HepG2 (cell line): ENCODE measurements at regions not wholly inside any gene's neighbourhood (a gene's known extent, or its start where the extent isn't known, plus 50 kb on each side); places are given as distances from the start of the nearest gene placed in this dataset.

Experiments used
- ATAC-seq: fragments of 200-7000 bp; cut with Tn5 transposase; 3 replicates; pipeline ENCODE4 v1.9.1; 2020; ENCODE audit warnings: mild to moderate bottlenecking, moderate library complexity
- BruUV-seq: library from RNA; stranded (reverse); fragments of 400-500 nt; replicated peaks from 2 replicates; lab custom pipeline; 2021; lab: Mats Ljungman, UMichigan
- CTCF ChIA-PET: fragments of 300-600 bp; formaldehyde crosslinking; extraction: SDS; loops from one replicate; lab custom pipeline; 2021; ENCODE audit warnings: low total read pairs, inconsistent platforms, low intra/inter-chr PET ratio; lab: Yijun Ruan, JAX
- POLR2A ChIA-PET: fragments of 350-600 bp; sonication (Branson Sonifier 250); formaldehyde crosslinking; loops from one replicate; lab custom pipeline; 2020; ENCODE audit warnings: antibody characterized with exemption, inconsistent platforms; lab: Yijun Ruan, JAX
- DNase-seq: peaks from one replicate; pipeline ENCODE4 v3.0.0-alpha.2; 2015; ENCODE audit warnings: low spot score
- FAIRE-seq: peaks from 3 replicates; lab custom pipeline; 2011; peaks lifted over from hg19 to GRCh38; lab: Jason Lieb, UNC
- H2AFZ ChIP-seq: one replicate; pipeline ENCODE4 v1.6.1; 2011; ENCODE audit warnings: low read length, inconsistent platforms
- H3K27ac ChIP-seq: fragments of 300-600 bp; 3 replicates; pipeline ENCODE4 v1.8.0; 2011; ENCODE audit warnings: mixed run types, mild to moderate bottlenecking, mixed read lengths, low read length, inconsistent platforms; ENCODE audit not compliant: insufficient read depth; ENCODE audit errors: extremely low read length
- H3K27me3 ChIP-seq, 2 experiments: fragments of 200-600 bp in 1 of 2; 2 replicates in 1 of 2; 3 replicates in 1 of 2; pipeline versions ENCODE4 v1.6.0 to v1.8.0; 2011; ENCODE audit warnings: low read length in 2 of 2, mild to moderate bottlenecking in 2 of 2, moderate library complexity in 2 of 2, inconsistent platforms in 1 of 2; ENCODE audit not compliant: insufficient read depth in 2 of 2, control insufficient read depth in 1 of 2
- H3K36me3 ChIP-seq, 2 experiments: fragments of 200-600 bp in 1 of 2; replicated peaks in 1 of 2; 2 replicates in 1 of 2; 3 replicates in 1 of 2; pipeline versions ENCODE4 v1.5.1 to v1.8.0; 2011; ENCODE audit warnings: low read length in 2 of 2, inconsistent platforms in 1 of 2; ENCODE audit not compliant: insufficient read depth in 2 of 2, control insufficient read depth in 1 of 2
- H3K4me1 ChIP-seq: 2 replicates; pipeline ENCODE4 v1.5.1; 2012; ENCODE audit warnings: low read length, inconsistent platforms; ENCODE audit not compliant: insufficient read depth
- H3K4me2 ChIP-seq: 2 replicates; pipeline ENCODE4 v1.6.0; 2011; ENCODE audit warnings: low read depth, low read length, inconsistent platforms
- H3K4me3 ChIP-seq, 3 experiments: fragments of 200-600 bp in 1 of 3; sonication (generic), shearing (Covaris generic) in 1 of 3; replicated peaks in 1 of 3; 2 replicates each; pipeline ENCODE4 v1.5.1; 2011 to 2016; ENCODE audit warnings: low read length in 3 of 3, inconsistent platforms in 2 of 3, low read depth in 2 of 3, mild to moderate bottlenecking in 2 of 3, control low read depth in 1 of 3, mixed read lengths in 1 of 3; ENCODE audit not compliant: insufficient read depth in 1 of 3
- H3K79me2 ChIP-seq: one replicate; pipeline ENCODE4 v1.6.1; 2011; ENCODE audit warnings: low read length, inconsistent platforms; ENCODE audit not compliant: insufficient read depth
- H3K9ac ChIP-seq: 2 replicates; pipeline ENCODE4 v1.6.0; 2011; ENCODE audit warnings: mild to moderate bottlenecking, low read depth, low read length, inconsistent platforms; ENCODE audit not compliant: insufficient read depth
- H3K9me3 ChIP-seq: 2 replicates; pipeline ENCODE4 v1.5.1; 2012; ENCODE audit warnings: mild to moderate bottlenecking, low read length
- H4K20me1 ChIP-seq: 2 replicates; pipeline ENCODE4 v1.6.0; 2011; ENCODE audit warnings: inconsistent platforms, mild to moderate bottlenecking, low read length, moderate library complexity; ENCODE audit not compliant: insufficient read depth
- ATF4 ChIP-seq, 2 experiments: fragments of 450-650 bp in 1 of 2; sonication (generic) in 1 of 2; formaldehyde crosslinking; IDR thresholded peaks; 2 replicates each; pipeline versions ENCODE4 v1.5.0 to v1.8.0; 2020 to 2022; ENCODE audit warnings: mild to moderate bottlenecking in 1 of 2, missing genetic modification reagents in 1 of 2
- ZNF629 ChIP-seq: sonication (generic); formaldehyde crosslinking; conservative IDR thresholded peaks from 2 replicates; pipeline ENCODE4 v1.5.0; 2020; ENCODE audit warnings: missing genetic modification reagents
- ZNF770 ChIP-seq: sonication (generic); formaldehyde crosslinking; IDR thresholded peaks from 2 replicates; pipeline ENCODE4 v1.5.0; 2020; ENCODE audit warnings: mild to moderate bottlenecking, missing genetic modification reagents
- WGBS: methylation state at CpG from one replicate; pipeline ENCODE4 v1.1.6; 2017; ENCODE audit warnings: low lambda C conversion rate; 5-methylcytosine and 5-hydroxymethylcytosine counted together
- in situ Hi-C: cut with HindIII; loops from 2 replicates; pipeline ENCODE4 v1.10.0; 2017; ENCODE audit warnings: low pct_unique_long_range_greater_than_20kb; ENCODE audit not compliant: extremely low pct_ligation_motif_present
- intact Hi-C: fragments of 100-400 bp; cut with micrococcal nuclease; formaldehyde crosslinking; loops from one replicate; pipeline ENCODE4 v1.10.0; 2022; ENCODE audit not compliant: unreplicated experiment

- peaks cover 20% of the 10 kb centered on the region; the same call in 1 of the 2 replicates for H3K9me3 ChIP-seq
- no peak overlapping the region for H2AFZ ChIP-seq
- intact Hi-C loops: no loop called here
- TF ChIP-seq ZNF770 (peak; percentile 75), ATF4 (CRISPR knock-in tag; IDR thresholded peaks at IDR 0.05) (no peak), ZNF629 (CRISPR knock-in tag) (peak; percentile 82)
- TF ChIP-seq, all 625 proteins: peak for 2
- Histone ChIP-seq H3K79me2 (no peaks in the 10 kb centered on the region), H3K4me3 (no peak overlapping the region), H3K4me2 (0 out of 2 replicates have a peak overlapping the region, but pooled peaks have one; percentile 50), H3K9ac (no peak overlapping the region), H3K36me3 (no peaks in the 10 kb centered on the region), H3K27ac (no peak overlapping the region), H3K4me1 (peaks cover 31% of the 10 kb centered on the region), H4K20me1 (no peaks in the 10 kb centered on the region), H3K27me3 (peaks cover 0 to 5% of the 10 kb centered on the region in 2 experiments; a peak in 1 of 5 replicates)
- in situ Hi-C loops: no loop called here
- ATAC-seq (no peak), DNase-seq (no peak), FAIRE-seq (no peak)
- no TSS peak for BruUV-seq
- CTCF ChIA-PET: no interaction called here
- 23% methylated on average over 12 of the region's 17 CpGs for WGBS
- POLR2A ChIA-PET: interaction anchor here (1.0 to 1.3 kb wide), 2 partner anchors 14 to 264 kb away, joined by 3 read pairs; no protein-coding TSS in a partner anchor
Observed at GRCh38 chr4:184273166-184274147, 55.8 kb upstream of the ENPP6 start.
